ENCODE measurements at regions not wholly inside any gene's neighbourhood (a gene's known extent, or its start where the extent isn't known, plus 50 kb on each side); places are given as distances from the start of the nearest gene placed in this dataset.

- Histone ChIP-seq H3K4me1 (ENCODE audit: insufficient read depth, low read length) (no peaks in the 10 kb centered on the region), H3K27me3 (ENCODE audit: control insufficient read depth in 1 of 2, insufficient read depth in 2 of 2, low read length in 2 of 2) (no peaks in the 10 kb centered on the region), H3K36me3 (ENCODE audit: insufficient read depth, low read length) (no peaks in the 10 kb centered on the region), H3K4me3 (ENCODE audit: low read length) (no peak overlapping the region), H3K27ac (ENCODE audit: low read depth in 1 of 2, low read length in 2 of 2) (no peak overlapping the region), H3K9me3 (ENCODE audit: control insufficient read depth in 1 of 2, insufficient read depth in 1 of 2, low read length in 2 of 2) (no peaks in the 10 kb centered on the region)
- H3K36me3 Mint-ChIP-seq (ENCODE audit: low read depth) = no peaks in the 10 kb centered on the region
- no peak overlapping the region for H3K4me3 Mint-ChIP-seq
- H3K27ac Mint-ChIP-seq = no peak overlapping the region
- H3K4me1 Mint-ChIP-seq (ENCODE audit: low read depth) = no peaks in the 10 kb centered on the region
- TF ChIP-seq CTCF (IDR thresholded peaks at IDR 0.05) = no peak
- peaks cover 9% of the 10 kb centered on the region for H3K9me3 Mint-ChIP-seq
- H3K27me3 Mint-ChIP-seq = no peaks in the 10 kb centered on the region
- ATAC-seq (ENCODE audit: poor library complexity) (no peak), DNase-seq (no peak)
- intact Hi-C loops (cut with DNase I, micrococcal nuclease) = no loop called here
- ChIA-PET CTCF (interaction anchor here (0.6 kb wide), 1 partner anchor 559 kb away, joined by 4 read pairs; no protein-coding TSS in a partner anchor), POLR2A (interaction anchor here (0.6 kb wide), 1 partner anchor 1582 kb away, joined by 3 read pairs; no protein-coding TSS in a partner anchor)
These were observed 995.5 kb downstream of the RAB28 start for GRCh38 chr4:12488672-12489071.

- Mint-ChIP-seq H3K4me3 (no peak overlapping the region), H3K27ac (no peak overlapping the region), H3K36me3 (ENCODE audit: low read depth) (no peaks in the 10 kb centered on the region), H3K4me1 (ENCODE audit: low read depth) (no peaks in the 10 kb centered on the region), H3K9me3 (peaks cover 12% of the 10 kb centered on the region), H3K27me3 (no peaks in the 10 kb centered on the region)
- Histone ChIP-seq H3K4me3 (ENCODE audit: low read length) (no peak overlapping the region), H3K27me3 (ENCODE audit: control insufficient read depth in 1 of 2, insufficient read depth in 2 of 2, low read length in 2 of 2) (no peaks in the 10 kb centered on the region), H3K36me3 (ENCODE audit: insufficient read depth, low read length) (no peaks in the 10 kb centered on the region), H3K27ac (ENCODE audit: low read depth in 1 of 2, low read length in 2 of 2) (no peak overlapping the region), H3K4me1 (ENCODE audit: insufficient read depth, low read length) (no peaks in the 10 kb centered on the region), H3K9me3 (ENCODE audit: control insufficient read depth in 1 of 2, insufficient read depth in 1 of 2, low read length in 2 of 2) (no peaks in the 10 kb centered on the region)
- DNase-seq (no peak), ATAC-seq (ENCODE audit: poor library complexity) (no peak)
- ChIA-PET CTCF (no interaction called here), POLR2A (no interaction called here)
- intact Hi-C loops (cut with DNase I, micrococcal nuclease) = no loop called here
- no peak for TF ChIP-seq CTCF (IDR thresholded peaks at IDR 0.05)
These were observed 997.1 kb downstream of the RAB28 start for GRCh38 chr4:12487000-12487399.

- H3K4me3 Mint-ChIP-seq = no peak overlapping the region
- DNase-seq = no peak
- CTCF ChIA-PET = no interaction called here
- H3K27ac Mint-ChIP-seq = no peak overlapping the region
- Histone ChIP-seq H3K27me3 (ENCODE audit: control insufficient read depth in 1 of 2, insufficient read depth in 2 of 2, low read length in 2 of 2) (no peaks in the 10 kb centered on the region), H3K9me3 (ENCODE audit: control insufficient read depth in 1 of 2, insufficient read depth in 1 of 2, low read length in 2 of 2) (no peaks in the 10 kb centered on the region), H3K36me3 (ENCODE audit: insufficient read depth, low read length) (no peaks in the 10 kb centered on the region), H3K4me1 (ENCODE audit: insufficient read depth, low read length) (no peaks in the 10 kb centered on the region), H3K4me3 (ENCODE audit: low read length) (no peak overlapping the region), H3K27ac (ENCODE audit: low read depth in 1 of 2, low read length in 2 of 2) (no peak overlapping the region)
- no peaks in the 10 kb centered on the region for H3K4me1 Mint-ChIP-seq (ENCODE audit: low read depth)
- H3K9me3 Mint-ChIP-seq = peaks cover 10% of the 10 kb centered on the region
- intact Hi-C loops (cut with DNase I, micrococcal nuclease) = loop anchor here in 1 of 2 experiments (5.0 kb wide), 1 partner anchor 310 kb away; no protein-coding TSS in a partner anchor
- H3K36me3 Mint-ChIP-seq (ENCODE audit: low read depth) = no peaks in the 10 kb centered on the region
- ATAC-seq (ENCODE audit: poor library complexity) = no peak
- POLR2A ChIA-PET = no interaction called here
- H3K27me3 Mint-ChIP-seq = no peaks in the 10 kb centered on the region
- no peak for TF ChIP-seq CTCF (IDR thresholded peaks at IDR 0.05)
These were observed 1012.1 kb downstream of the RAB28 start for GRCh38 chr4:12472087-12472486.
